ENCODE measurements at regions not wholly inside any gene's neighbourhood (a gene's known extent, or its start where the extent isn't known, plus 50 kb on each side); places are given as distances from the start of the nearest gene placed in this dataset.

DNA sequence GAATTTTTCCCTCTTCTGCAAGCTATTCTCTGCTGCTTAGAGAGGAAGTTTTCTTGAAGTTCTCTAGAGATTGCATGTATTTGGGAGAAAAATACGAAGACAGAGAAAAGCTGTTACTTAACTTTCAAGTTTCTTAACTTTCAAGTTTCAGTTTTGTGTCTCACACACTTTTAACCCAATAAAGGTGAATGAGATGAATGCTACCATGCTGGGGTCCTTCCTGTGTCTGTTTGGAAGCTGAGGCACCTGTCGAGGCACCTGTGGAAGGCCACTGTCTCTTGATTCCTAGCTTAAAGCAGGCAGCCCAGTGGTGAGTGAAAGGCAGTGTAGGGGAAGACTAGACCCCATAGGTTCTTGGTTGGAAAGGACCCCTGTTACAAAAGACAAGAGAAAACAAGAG lies 372.8 kb upstream of the JARID2 start:
- Histone ChIP-seq H3K36me3 (no peaks in the 10 kb centered on the region), H3K27ac (no peak overlapping the region), H3K27me3 (no peaks in the 10 kb centered on the region), H3K4me3 (no peak overlapping the region), H3K9me3 (no peaks in the 10 kb centered on the region), H3K4me1 (peaks cover 0 to 8% (median 0%) of the 10 kb centered on the region in 4 donors)
- in situ Hi-C loops (cut with MboI; ENCODE audit: low pct_ligation_motif_present in 1 of 4, low pct_unique_long_range_greater_than_20kb in 1 of 4, low sequenced_read_pairs in 3 of 4), result no loop called here
- intact Hi-C loops (cut with DNase I; ENCODE audit: low total_unique reads), result no loop called here
- WGBS, 2 donors (ENCODE audit: low coverage in 1 of 2), result 70 to 73% methylated on average over 2 of the region's 2 CpGs
- no peak for DNase-seq
- TF ChIP-seq EP300 (IDR thresholded peaks at IDR 0.05; ENCODE audit: low read depth) (no peak), POLR2AphosphoS5 (IDR thresholded peaks at IDR 0.05) (no peak), POLR2A (IDR thresholded peaks at IDR 0.05) (no peak)
- TF ChIP-seq, protein P1, sequence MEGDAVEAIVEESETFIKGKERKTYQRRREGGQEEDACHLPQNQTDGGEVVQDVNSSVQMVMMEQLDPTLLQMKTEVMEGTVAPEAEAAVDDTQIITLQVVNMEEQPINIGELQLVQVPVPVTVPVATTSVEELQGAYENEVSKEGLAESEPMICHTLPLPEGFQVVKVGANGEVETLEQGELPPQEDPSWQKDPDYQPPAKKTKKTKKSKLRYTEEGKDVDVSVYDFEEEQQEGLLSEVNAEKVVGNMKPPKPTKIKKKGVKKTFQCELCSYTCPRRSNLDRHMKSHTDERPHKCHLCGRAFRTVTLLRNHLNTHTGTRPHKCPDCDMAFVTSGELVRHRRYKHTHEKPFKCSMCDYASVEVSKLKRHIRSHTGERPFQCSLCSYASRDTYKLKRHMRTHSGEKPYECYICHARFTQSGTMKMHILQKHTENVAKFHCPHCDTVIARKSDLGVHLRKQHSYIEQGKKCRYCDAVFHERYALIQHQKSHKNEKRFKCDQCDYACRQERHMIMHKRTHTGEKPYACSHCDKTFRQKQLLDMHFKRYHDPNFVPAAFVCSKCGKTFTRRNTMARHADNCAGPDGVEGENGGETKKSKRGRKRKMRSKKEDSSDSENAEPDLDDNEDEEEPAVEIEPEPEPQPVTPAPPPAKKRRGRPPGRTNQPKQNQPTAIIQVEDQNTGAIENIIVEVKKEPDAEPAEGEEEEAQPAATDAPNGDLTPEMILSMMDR (IDR thresholded peaks at IDR 0.05), result no peak

DNA sequence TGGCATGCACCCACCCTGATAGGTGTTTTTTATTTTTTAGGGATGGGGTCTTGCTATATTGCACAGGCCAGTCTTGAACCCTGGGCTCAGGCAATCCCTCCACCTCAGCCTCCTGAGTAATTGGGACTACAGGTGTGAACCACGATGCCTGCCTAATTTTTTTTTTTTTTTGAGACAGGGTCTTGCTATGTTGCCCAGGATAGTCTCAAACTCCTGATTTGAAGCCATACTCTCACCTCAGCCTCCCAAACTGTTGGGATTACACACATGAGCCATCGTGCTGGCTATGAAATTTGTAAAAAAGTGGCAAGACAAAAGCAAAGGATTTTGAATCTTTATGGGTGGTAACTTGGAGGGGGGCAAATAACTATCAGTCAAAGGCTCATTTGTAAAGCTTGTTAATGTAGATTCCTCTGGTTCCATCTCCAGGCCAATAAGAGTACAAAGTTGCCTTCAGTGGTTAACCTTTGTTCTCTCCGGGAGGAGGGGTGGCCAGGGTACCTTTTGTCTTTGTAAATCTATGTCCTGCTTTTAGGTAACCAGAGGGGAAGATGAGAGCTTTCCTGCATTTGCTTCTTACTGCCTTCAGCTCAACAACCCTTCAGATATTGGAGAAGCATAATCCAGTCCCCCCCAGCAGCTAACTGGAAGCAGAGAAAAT lies 372.0 kb upstream of the JARID2 start:
- TF ChIP-seq EP300 (IDR thresholded peaks at IDR 0.05; ENCODE audit: low read depth), result no peak
- TF ChIP-seq POLR2AphosphoS5 (IDR thresholded peaks at IDR 0.05), result no peak
- no peak for TF ChIP-seq POLR2A (IDR thresholded peaks at IDR 0.05)
- TF ChIP-seq, protein P1 (IDR thresholded peaks at IDR 0.05), result no peak
- H3K27me3 ChIP-seq, result no peaks in the 10 kb centered on the region

DNA sequence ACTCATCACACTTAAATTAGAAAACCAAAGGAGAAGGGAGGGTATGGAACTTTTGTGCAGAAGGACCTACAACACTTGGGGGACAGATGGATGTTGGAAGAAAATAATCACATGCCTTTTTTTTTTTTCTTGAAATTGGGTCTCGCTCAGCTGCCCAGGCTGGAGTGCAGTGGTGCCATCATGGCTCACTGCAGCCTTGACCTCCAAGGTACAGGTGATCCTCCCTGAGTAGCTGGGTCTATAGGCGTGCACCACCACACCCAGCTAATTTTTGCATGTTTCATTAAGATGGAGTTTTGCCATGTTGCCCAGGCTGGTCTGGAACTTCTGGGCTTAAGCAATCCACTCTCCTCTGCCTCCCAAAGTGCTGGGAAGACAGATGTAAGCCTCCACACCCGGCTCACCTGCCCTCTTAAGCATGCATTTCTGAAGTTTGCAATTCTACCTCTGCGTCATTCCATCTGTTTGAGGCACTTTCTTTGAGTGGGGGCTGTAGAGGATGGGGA lies 370.8 kb upstream of the JARID2 start:
- no peaks in the 10 kb centered on the region for H3K9me3 ChIP-seq
- no peak overlapping the region for H3K27ac ChIP-seq
- WGBS, 2 donors (ENCODE audit: low coverage in 1 of 2), result 97 to 100% methylated on average over 1 to 4 of the region's 4 CpGs
- DNase-seq, result no peak
- no peaks in the 10 kb centered on the region for H3K27me3 ChIP-seq
- intact Hi-C loops (cut with DNase I; ENCODE audit: low total_unique reads) (no loop called here), in situ Hi-C loops (cut with MboI; ENCODE audit: low pct_ligation_motif_present in 1 of 4, low pct_unique_long_range_greater_than_20kb in 1 of 4, low sequenced_read_pairs in 3 of 4) (no loop called here)
- no peak overlapping the region for H3K4me3 ChIP-seq
- no peaks in the 10 kb centered on the region for H3K36me3 ChIP-seq
- peaks cover 0 to 8% (median 0%) of the 10 kb centered on the region in 4 donors for H3K4me1 ChIP-seq
- TF ChIP-seq POLR2A (IDR thresholded peaks at IDR 0.05) (no peak), POLR2AphosphoS5 (IDR thresholded peaks at IDR 0.05) (no peak), EP300 (IDR thresholded peaks at IDR 0.05; ENCODE audit: low read depth) (no peak)
- TF ChIP-seq, protein P1 (IDR thresholded peaks at IDR 0.05), result no peak

More for the DNA sequence above, 372.0 kb upstream of the JARID2 start:
- H3K4me1 ChIP-seq, result peaks cover 0 to 8% (median 0%) of the 10 kb centered on the region in 4 donors
- H3K36me3 ChIP-seq, result no peaks in the 10 kb centered on the region
- H3K9me3 ChIP-seq, result no peaks in the 10 kb centered on the region
- H3K4me3 ChIP-seq, result no peak overlapping the region
- intact Hi-C loops (cut with DNase I; ENCODE audit: low total_unique reads), result no loop called here
- 82 to 100% methylated on average over 1 to 3 of the region's 3 CpGs for WGBS, 2 donors (ENCODE audit: low coverage in 1 of 2)
- in situ Hi-C loops (cut with MboI; ENCODE audit: low pct_ligation_motif_present in 1 of 4, low pct_unique_long_range_greater_than_20kb in 1 of 4, low sequenced_read_pairs in 3 of 4), result no loop called here
- DNase-seq, result no peak
- H3K27ac ChIP-seq, result no peak overlapping the region

DNA sequence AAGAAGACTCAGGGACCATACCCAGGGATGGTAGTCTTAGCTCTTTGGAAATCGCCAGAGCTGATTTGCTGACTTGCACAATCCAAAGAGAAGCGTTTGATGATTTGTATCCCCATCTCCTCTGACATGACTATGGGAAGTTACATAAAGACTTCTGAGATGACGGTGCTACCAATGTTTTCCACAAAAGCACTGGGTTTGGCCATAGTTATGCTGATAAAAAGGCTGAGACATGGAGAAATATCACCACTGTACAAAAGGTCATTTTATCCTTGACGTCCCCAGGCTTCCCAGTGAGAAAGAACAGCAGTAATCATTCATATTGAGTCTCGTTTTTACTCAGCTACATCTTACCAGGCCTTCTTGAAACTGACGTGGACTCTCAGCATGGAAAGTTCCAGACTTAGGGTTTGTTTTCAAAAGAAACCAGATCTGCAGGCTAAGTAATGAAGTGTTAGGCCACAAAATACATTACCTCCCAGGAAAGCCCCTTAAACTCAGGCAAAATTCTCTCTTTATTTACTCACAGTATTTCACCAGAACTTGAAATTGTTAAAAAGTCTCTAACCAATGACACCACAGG lies 370.3 kb upstream of the JARID2 start:
- Histone ChIP-seq H3K9me3 (no peaks in the 10 kb centered on the region), H3K36me3 (no peaks in the 10 kb centered on the region), H3K4me3 (no peak overlapping the region), H3K27me3 (no peaks in the 10 kb centered on the region), H3K4me1 (peaks cover 0 to 12% (median 0%) of the 10 kb centered on the region in 4 donors), H3K27ac (no peak overlapping the region)
- no peak for TF ChIP-seq POLR2A (IDR thresholded peaks at IDR 0.05)
- TF ChIP-seq EP300 (IDR thresholded peaks at IDR 0.05; ENCODE audit: low read depth), result no peak
- no peak for TF ChIP-seq POLR2AphosphoS5 (IDR thresholded peaks at IDR 0.05)
- TF ChIP-seq, protein P1 (IDR thresholded peaks at IDR 0.05), result no peak
- no peak for DNase-seq
- in situ Hi-C loops (cut with MboI; ENCODE audit: low pct_ligation_motif_present in 1 of 4, low pct_unique_long_range_greater_than_20kb in 1 of 4, low sequenced_read_pairs in 3 of 4) (no loop called here), intact Hi-C loops (cut with DNase I; ENCODE audit: low total_unique reads) (no loop called here)
- WGBS, 2 donors (ENCODE audit: low coverage in 1 of 2), result 75 to 100% methylated on average over 2 to 6 of the region's 6 CpGs
